Neuronal stem cell (in vitro differentiated cells): ENCODE measurements at regions not wholly inside any gene's neighbourhood (a gene's known extent, or its start where the extent isn't known, plus 50 kb on each side); places are given as distances from the start of the nearest gene placed in this dataset.

Source experiments
- DNase-seq: peaks from one replicate; pipeline ENCODE4 v3.0.0-alpha.2; 2013; ENCODE audit warnings: low spot score
- H2AFZ ChIP-seq: one replicate; pipeline ENCODE4 v1.6.1; 2013; ENCODE audit warnings: mild to moderate bottlenecking, low read length, inconsistent platforms
- H2AK5ac ChIP-seq: 2 replicates; pipeline ENCODE4 v1.6.1; 2013; ENCODE audit warnings: low read depth, mild to moderate bottlenecking, inconsistent platforms, low read length, moderate library complexity, mixed read lengths
- H2BK120ac ChIP-seq: 2 replicates; pipeline ENCODE4 v1.6.1; 2013; ENCODE audit warnings: low read depth, mild to moderate bottlenecking, inconsistent platforms, low read length, moderate library complexity, mixed read lengths
- H2BK12ac ChIP-seq: one replicate; pipeline ENCODE4 v1.6.1; 2013; ENCODE audit warnings: low read length, inconsistent platforms
- H2BK15ac ChIP-seq: 2 replicates; pipeline ENCODE4 v1.6.1; 2013; ENCODE audit warnings: mild to moderate bottlenecking, low read length, inconsistent platforms, mixed read lengths
- H2BK5ac ChIP-seq: one replicate; pipeline ENCODE4 v1.6.1; 2013; ENCODE audit warnings: inconsistent platforms, mild to moderate bottlenecking, low read length, moderate library complexity
- H3K14ac ChIP-seq: one replicate; pipeline ENCODE4 v1.6.1; 2013; ENCODE audit warnings: low read length, inconsistent platforms
- H3K18ac ChIP-seq: 2 replicates; pipeline ENCODE4 v1.6.1; 2013; ENCODE audit warnings: low read length, inconsistent platforms
- H3K23ac ChIP-seq: 2 replicates; pipeline ENCODE4 v1.6.1; 2013; ENCODE audit warnings: low read depth, mild to moderate bottlenecking, mixed read lengths, low read length, inconsistent platforms; ENCODE audit not compliant: poor library complexity
- H3K27ac ChIP-seq: replicated peaks from 3 replicates; pipeline ENCODE4 v1.5.1; 2013; ENCODE audit warnings: low read length, inconsistent platforms
- H3K27me3 ChIP-seq, 3 experiments: 2 replicates each; pipeline ENCODE4 v1.6.1; 2013; ENCODE audit warnings: low read length in 3 of 3, mild to moderate bottlenecking in 2 of 3, inconsistent platforms in 1 of 3, low read depth in 1 of 3, mixed read lengths in 1 of 3, moderate library complexity in 1 of 3; ENCODE audit not compliant: control insufficient read depth in 3 of 3, insufficient read depth in 3 of 3
- H3K36me3 ChIP-seq, 2 donors: replicated peaks in 1 of 2; 2 replicates each; pipeline ENCODE4 v1.6.1; 2013; ENCODE audit warnings: low read length in 2 of 2; ENCODE audit not compliant: control insufficient read depth in 2 of 2, insufficient read depth in 2 of 2
- H3K4ac ChIP-seq: 2 replicates; pipeline ENCODE4 v1.6.1; 2013; ENCODE audit warnings: inconsistent platforms, mild to moderate bottlenecking, low read length, moderate library complexity
- H3K4me1 ChIP-seq, 2 donors: 1 replicate in 1 of 2; 2 replicates in 1 of 2; pipeline ENCODE4 v1.6.1; 2013; ENCODE audit warnings: low read length in 2 of 2, low read depth in 1 of 2; ENCODE audit not compliant: control insufficient read depth in 2 of 2, insufficient read depth in 1 of 2
- H3K4me2 ChIP-seq: one replicate; pipeline ENCODE4 v1.6.1; 2013; ENCODE audit warnings: mild to moderate bottlenecking, low read length, inconsistent platforms; ENCODE audit not compliant: insufficient read depth, poor library complexity, severe bottlenecking
- H3K4me3 ChIP-seq, 2 donors: 2 replicates each; pipeline ENCODE4 v1.5.1; 2013; ENCODE audit warnings: low read length in 2 of 2, mild to moderate bottlenecking in 2 of 2, inconsistent platforms in 1 of 2, moderate library complexity in 1 of 2
- H3K79me1 ChIP-seq: one replicate; pipeline ENCODE4 v1.6.1; 2013; ENCODE audit warnings: low read depth, mild to moderate bottlenecking, inconsistent platforms, low read length, moderate library complexity
- H3K9ac ChIP-seq: one replicate; pipeline ENCODE4 v1.6.1; 2013; ENCODE audit warnings: mild to moderate bottlenecking, low read depth, low read length, inconsistent platforms; ENCODE audit not compliant: poor library complexity
- H3K9me3 ChIP-seq, 2 donors: replicated peaks in 1 of 2; 2 replicates each; pipeline versions ENCODE3 to v1.6.1; 2013; ENCODE audit warnings: low read length in 2 of 2, mild to moderate bottlenecking in 2 of 2, inconsistent platforms in 1 of 2, low read depth in 1 of 2, mixed read lengths in 1 of 2, moderate library complexity in 1 of 2; ENCODE audit not compliant: control insufficient read depth in 2 of 2, insufficient read depth in 1 of 2
- H4K8ac ChIP-seq: one replicate; pipeline ENCODE4 v1.6.1; 2013; ENCODE audit warnings: low read depth, mild to moderate bottlenecking, inconsistent platforms, low read length, moderate library complexity
- H4K91ac ChIP-seq: one replicate; pipeline ENCODE4 v1.6.1; 2013; ENCODE audit warnings: low read length, low read depth, mild to moderate bottlenecking, inconsistent platforms; ENCODE audit not compliant: poor library complexity
- WGBS, 2 donors: extraction: QIAGEN DNeasy Blood & Tissue Kit; methylation state at CpG; one replicate each; pipeline ENCODE4 v1.1.7; 2013; ENCODE audit warnings: missing lambda C conversion rate in 2 of 2, mixed read lengths in 1 of 2; ENCODE audit not compliant: insufficient read length in 2 of 2, insufficient replicate concordance in 1 of 2; ENCODE audit errors: extremely low coverage in 2 of 2; 5-methylcytosine and 5-hydroxymethylcytosine counted together

DNA sequence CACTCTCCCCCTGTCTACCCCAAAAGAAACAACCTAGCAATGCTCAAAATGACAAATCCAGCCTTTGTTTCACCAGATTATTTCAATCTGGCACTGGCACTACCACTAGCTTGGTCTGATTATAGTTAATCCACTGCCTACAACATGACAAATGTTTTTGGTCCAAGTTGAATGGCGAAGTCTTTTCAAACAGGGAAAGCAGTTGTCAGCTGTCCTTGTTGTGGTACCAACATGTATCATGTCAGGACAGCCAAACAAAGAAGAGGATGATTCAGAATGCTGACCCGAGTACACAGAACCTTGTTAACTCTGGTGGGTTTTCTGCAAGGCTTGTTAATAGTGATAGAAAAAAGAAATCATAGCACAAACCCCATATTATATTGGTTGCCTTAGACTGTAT lies 160.8 kb upstream of the ANK2 start:
- no peak overlapping the region for H4K91ac ChIP-seq
- no peaks in the 10 kb centered on the region for H3K27me3 ChIP-seq
- no peak overlapping the region for H3K18ac ChIP-seq
- no CpG with 5 or more reads among the region's 2 CpGs for WGBS, 2 donors
- H2BK120ac ChIP-seq: no peak overlapping the region
- no peak overlapping the region for H2BK5ac ChIP-seq
- H4K8ac ChIP-seq: no peak overlapping the region
- no peak overlapping the region for H2AK5ac ChIP-seq
- no peak overlapping the region for H2BK15ac ChIP-seq
- peak overlapping the region; percentile 1 for H2AFZ ChIP-seq
- H3K36me3 ChIP-seq: no peaks in the 10 kb centered on the region
- no peaks in the 10 kb centered on the region for H3K9me3 ChIP-seq
- DNase-seq: no peak
- no peak overlapping the region for H3K4ac ChIP-seq
- no peak overlapping the region for H3K14ac ChIP-seq
- H3K4me1 ChIP-seq: peaks cover 9% of the 10 kb centered on the region in 2 donors
- H3K4me2 ChIP-seq: no peak overlapping the region
- H3K27ac ChIP-seq: no peak overlapping the region
- H3K4me3 ChIP-seq: no peak overlapping the region
- no peak overlapping the region for H3K9ac ChIP-seq
- H2BK12ac ChIP-seq: no peak overlapping the region
- H3K79me1 ChIP-seq: no peaks in the 10 kb centered on the region
- no peak overlapping the region for H3K23ac ChIP-seq

DNA sequence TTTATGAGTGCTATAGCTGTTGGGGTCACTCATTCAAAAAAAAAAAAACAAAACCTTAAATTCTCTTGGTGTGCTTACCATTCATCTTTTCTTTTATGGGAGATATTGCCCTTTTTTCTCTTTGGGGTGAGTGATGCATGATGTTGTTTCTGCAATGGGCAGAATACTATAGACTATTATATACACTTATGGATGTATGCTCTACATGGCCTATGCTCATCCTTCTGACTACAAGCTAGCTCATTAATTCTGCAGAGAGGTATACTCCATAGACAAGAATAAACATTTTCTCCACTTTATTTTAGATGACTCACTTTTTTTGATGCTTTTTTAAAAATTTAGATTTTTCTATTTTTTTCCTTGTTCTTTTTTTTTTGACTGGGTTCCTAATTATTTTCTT lies 160.3 kb upstream of the ANK2 start:
- H3K18ac ChIP-seq: no peak overlapping the region
- no peak overlapping the region for H3K4me2 ChIP-seq
- H4K8ac ChIP-seq: no peak overlapping the region
- no peaks in the 10 kb centered on the region for H3K79me1 ChIP-seq
- H3K9me3 ChIP-seq: no peaks in the 10 kb centered on the region
- H2BK15ac ChIP-seq: no peak overlapping the region
- no peaks in the 10 kb centered on the region for H3K36me3 ChIP-seq
- no peak overlapping the region for H4K91ac ChIP-seq
- no peak overlapping the region for H2BK120ac ChIP-seq
- no peak overlapping the region for H3K23ac ChIP-seq
- no peak overlapping the region for H3K4me3 ChIP-seq
- H3K4me1 ChIP-seq: peaks cover 9% of the 10 kb centered on the region in 2 donors
- H2BK12ac ChIP-seq: no peak overlapping the region
- no peaks in the 10 kb centered on the region for H3K27me3 ChIP-seq
- no peak overlapping the region for H3K14ac ChIP-seq
- no peak overlapping the region for H3K27ac ChIP-seq
- no peak overlapping the region for H2BK5ac ChIP-seq
- H3K4ac ChIP-seq: no peak overlapping the region
- no peak overlapping the region for H3K9ac ChIP-seq
- no peak overlapping the region for H2AK5ac ChIP-seq
- DNase-seq: no peak
- no peak overlapping the region for H2AFZ ChIP-seq

- Histone ChIP-seq H2BK15ac (no peak overlapping the region), H3K4me3 (no peak overlapping the region), H3K4me1 (peaks cover 7 to 9% of the 10 kb centered on the region in 2 donors), H2AFZ (peak overlapping the region; percentile 84), H2BK12ac (no peak overlapping the region), H3K9me3 (no peaks in the 10 kb centered on the region), H3K14ac (no peak overlapping the region), H3K27ac (peak overlapping the region; percentile 53), H3K27me3 (no peaks in the 10 kb centered on the region), H3K79me1 (no peaks in the 10 kb centered on the region), H2AK5ac (no peak overlapping the region), H3K36me3 (no peaks in the 10 kb centered on the region), H3K18ac (no peak overlapping the region), H2BK5ac (no peak overlapping the region), H3K23ac (no peak overlapping the region), H4K91ac (no peak overlapping the region), H3K4ac (no peak overlapping the region), H3K4me2 (no peak overlapping the region), H4K8ac (no peak overlapping the region), H3K9ac (no peak overlapping the region), H2BK120ac (no peak overlapping the region)
- no CpG with 5 or more reads among the region's 5 CpGs for WGBS, 2 donors
- no peak for DNase-seq
Measured at GRCh38 chr4:112889619-112890527, 159.6 kb upstream of the ANK2 start.

GRCh38 chr4:112894480-112894879 lies 155.0 kb upstream of the ANK2 start:
- Histone ChIP-seq H3K9ac (no peak overlapping the region), H3K4me2 (no peak overlapping the region), H4K91ac (no peak overlapping the region), H3K18ac (no peak overlapping the region), H3K14ac (no peak overlapping the region), H2AFZ (no peak overlapping the region), H3K4ac (no peak overlapping the region), H3K79me1 (no peaks in the 10 kb centered on the region), H2AK5ac (no peak overlapping the region), H2BK120ac (no peak overlapping the region), H4K8ac (no peak overlapping the region), H3K9me3 (peaks cover 0 to 4% of the 10 kb centered on the region in 2 donors), H2BK12ac (no peak overlapping the region), H3K36me3 (no peaks in the 10 kb centered on the region), H2BK5ac (no peak overlapping the region), H3K23ac (no peak overlapping the region), H3K27me3 (no peaks in the 10 kb centered on the region), H3K4me3 (no peak overlapping the region), H2BK15ac (no peak overlapping the region), H3K4me1 (peaks cover 10 to 20% of the 10 kb centered on the region in 2 donors), H3K27ac (peak overlapping the region; percentile 14)
- no CpG with 5 or more reads among the region's 3 CpGs for WGBS, 2 donors
- no peak for DNase-seq
